ENCODE measurements at regions not wholly inside any gene's neighbourhood (a gene's known extent, or its start where the extent isn't known, plus 50 kb on each side); places are given as distances from the start of the nearest gene placed in this dataset.
A peak's percentile ranks its signal among the peaks of the same experiment; 100 is the strongest.

- H3K27me3 ChIP-seq (ENCODE audit: control insufficient read depth in 3 of 3, insufficient read depth in 3 of 3, low read depth in 1 of 3, low read length in 3 of 3) = no peaks in the 10 kb centered on the region
- peak overlapping the region; percentile 75 for H2AFZ ChIP-seq (ENCODE audit: low read length)
- no peak for DNase-seq (ENCODE audit: low spot score)
- no peak overlapping the region for H3K23ac ChIP-seq (ENCODE audit: low read depth, low read length, poor library complexity)
- H3K27ac ChIP-seq (replicated peaks; ENCODE audit: low read length) = peak overlapping the region; percentile 56
- no CpG with 5 or more reads among the region's 4 CpGs for WGBS, 2 donors (ENCODE audit: extremely low coverage in 2 of 2, insufficient read length in 2 of 2, insufficient replicate concordance in 1 of 2)
- H2BK5ac ChIP-seq (ENCODE audit: low read length) = no peak overlapping the region
- no peaks in the 10 kb centered on the region for H3K36me3 ChIP-seq (replicated peaks in 1 of 2; ENCODE audit: control insufficient read depth in 2 of 2, insufficient read depth in 2 of 2, low read length in 2 of 2)
- H3K4me3 ChIP-seq (ENCODE audit: low read length in 2 of 2) = peak overlapping the region in 1 of 2 donors; percentile 10
- H2BK15ac ChIP-seq (ENCODE audit: low read length) = no peak overlapping the region
- no peak overlapping the region for H3K9ac ChIP-seq (ENCODE audit: low read depth, low read length, poor library complexity)
- no peaks in the 10 kb centered on the region for H3K79me1 ChIP-seq (ENCODE audit: low read depth, low read length)
- no peak overlapping the region for H2AK5ac ChIP-seq (ENCODE audit: low read depth, low read length)
- H2BK12ac ChIP-seq (ENCODE audit: low read length) = no peak overlapping the region
- no peak overlapping the region for H3K4me2 ChIP-seq (ENCODE audit: insufficient read depth, low read length, poor library complexity, severe bottlenecking)
- no peak overlapping the region for H2BK120ac ChIP-seq (ENCODE audit: low read depth, low read length)
- H3K9me3 ChIP-seq (replicated peaks in 1 of 2; ENCODE audit: control insufficient read depth in 2 of 2, insufficient read depth in 1 of 2, low read depth in 1 of 2, low read length in 2 of 2) = peaks cover 2 to 5% of the 10 kb centered on the region in 2 donors
- no peak overlapping the region for H3K4ac ChIP-seq (ENCODE audit: low read length)
- H4K91ac ChIP-seq (ENCODE audit: low read depth, low read length, poor library complexity) = no peak overlapping the region
- H4K8ac ChIP-seq (ENCODE audit: low read depth, low read length) = no peak overlapping the region
- no peak overlapping the region for H3K14ac ChIP-seq (ENCODE audit: low read length)
- peaks cover 4 to 7% of the 10 kb centered on the region in 2 donors for H3K4me1 ChIP-seq (ENCODE audit: control insufficient read depth in 2 of 2, insufficient read depth in 1 of 2, low read depth in 1 of 2, low read length in 2 of 2)
- H3K18ac ChIP-seq (ENCODE audit: low read length) = no peak overlapping the region
These were observed 291.8 kb downstream of the ETNK1 start for GRCh38 chr12:22916815-22917214.

DNA sequence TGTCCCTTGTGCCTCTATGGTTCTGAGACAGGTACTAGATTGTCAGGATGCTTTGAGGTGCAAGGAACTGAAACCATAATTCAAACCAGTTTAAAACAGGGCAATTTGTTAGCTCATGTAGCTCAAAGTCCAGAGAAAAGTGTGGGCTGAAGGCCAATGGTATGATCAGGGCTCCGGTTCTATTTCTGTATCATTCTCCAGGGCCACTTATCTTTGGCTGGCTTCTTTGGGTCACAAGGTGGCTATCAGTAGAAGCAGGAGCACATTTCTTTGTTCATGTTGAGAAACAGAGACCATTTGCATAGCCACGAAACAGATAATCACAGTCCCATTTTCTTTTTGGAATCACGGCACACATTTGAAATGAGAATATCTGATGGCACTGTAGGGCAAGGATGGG lies 294.9 kb downstream of the ETNK1 start:
- no peak overlapping the region for H3K4me2 ChIP-seq (ENCODE audit: insufficient read depth, low read length, poor library complexity, severe bottlenecking)

GRCh38 chr12:22923768-22924167 lies 298.8 kb downstream of the ETNK1 start:
- no peak overlapping the region for H3K4ac ChIP-seq (ENCODE audit: low read length)
- H3K9ac ChIP-seq (ENCODE audit: low read depth, low read length, poor library complexity) = no peak overlapping the region
- peaks cover 2 to 4% of the 10 kb centered on the region in 2 donors for H3K4me1 ChIP-seq (ENCODE audit: control insufficient read depth in 2 of 2, insufficient read depth in 1 of 2, low read depth in 1 of 2, low read length in 2 of 2)
- no peaks in the 10 kb centered on the region for H3K36me3 ChIP-seq (replicated peaks in 1 of 2; ENCODE audit: control insufficient read depth in 2 of 2, insufficient read depth in 2 of 2, low read length in 2 of 2)
- no peak overlapping the region for H2BK12ac ChIP-seq (ENCODE audit: low read length)
- no peak overlapping the region for H3K23ac ChIP-seq (ENCODE audit: low read depth, low read length, poor library complexity)
- no peaks in the 10 kb centered on the region for H3K9me3 ChIP-seq (replicated peaks in 1 of 2; ENCODE audit: control insufficient read depth in 2 of 2, insufficient read depth in 1 of 2, low read depth in 1 of 2, low read length in 2 of 2)
- no peak overlapping the region for H2AK5ac ChIP-seq (ENCODE audit: low read depth, low read length)
- no peak overlapping the region for H2BK5ac ChIP-seq (ENCODE audit: low read length)
- no peak overlapping the region for H4K8ac ChIP-seq (ENCODE audit: low read depth, low read length)
- no peak overlapping the region for H4K91ac ChIP-seq (ENCODE audit: low read depth, low read length, poor library complexity)
- H3K27ac ChIP-seq (replicated peaks; ENCODE audit: low read length) = no peak overlapping the region
- H2BK15ac ChIP-seq (ENCODE audit: low read length) = no peak overlapping the region
- WGBS, 2 donors (ENCODE audit: extremely low coverage in 2 of 2, insufficient read length in 2 of 2, insufficient replicate concordance in 1 of 2) = no CpG with 5 or more reads among the region's 2 CpGs
- H3K14ac ChIP-seq (ENCODE audit: low read length) = no peak overlapping the region
- no peaks in the 10 kb centered on the region for H3K27me3 ChIP-seq (ENCODE audit: control insufficient read depth in 3 of 3, insufficient read depth in 3 of 3, low read depth in 1 of 3, low read length in 3 of 3)
- no peak overlapping the region for H2BK120ac ChIP-seq (ENCODE audit: low read depth, low read length)
- H3K18ac ChIP-seq (ENCODE audit: low read length) = no peak overlapping the region
- DNase-seq (ENCODE audit: low spot score) = no peak
- no peak overlapping the region for H3K4me3 ChIP-seq (ENCODE audit: low read length in 2 of 2)
- peak overlapping the region; percentile 2 for H2AFZ ChIP-seq (ENCODE audit: low read length)
- H3K4me2 ChIP-seq (ENCODE audit: insufficient read depth, low read length, poor library complexity, severe bottlenecking) = no peak overlapping the region
- no peaks in the 10 kb centered on the region for H3K79me1 ChIP-seq (ENCODE audit: low read depth, low read length)

More for the DNA sequence above, 294.9 kb downstream of the ETNK1 start:
- no peak overlapping the region for H3K4ac ChIP-seq (ENCODE audit: low read length)
- no peak for DNase-seq (ENCODE audit: low spot score)
- no peaks in the 10 kb centered on the region for H3K27me3 ChIP-seq (ENCODE audit: control insufficient read depth in 3 of 3, insufficient read depth in 3 of 3, low read depth in 1 of 3, low read length in 3 of 3)
- H3K18ac ChIP-seq (ENCODE audit: low read length) = no peak overlapping the region
- no peaks in the 10 kb centered on the region for H3K79me1 ChIP-seq (ENCODE audit: low read depth, low read length)
- no peak overlapping the region for H2BK15ac ChIP-seq (ENCODE audit: low read length)
- no peaks in the 10 kb centered on the region for H3K36me3 ChIP-seq (replicated peaks in 1 of 2; ENCODE audit: control insufficient read depth in 2 of 2, insufficient read depth in 2 of 2, low read length in 2 of 2)
- no peak overlapping the region for H3K27ac ChIP-seq (replicated peaks; ENCODE audit: low read length)
- H3K23ac ChIP-seq (ENCODE audit: low read depth, low read length, poor library complexity) = no peak overlapping the region
- H3K14ac ChIP-seq (ENCODE audit: low read length) = no peak overlapping the region
- no peak overlapping the region for H2BK120ac ChIP-seq (ENCODE audit: low read depth, low read length)
- H3K4me1 ChIP-seq (ENCODE audit: control insufficient read depth in 2 of 2, insufficient read depth in 1 of 2, low read depth in 1 of 2, low read length in 2 of 2) = peaks cover 4 to 11% of the 10 kb centered on the region in 2 donors
- peaks cover 0 to 5% of the 10 kb centered on the region in 2 donors for H3K9me3 ChIP-seq (replicated peaks in 1 of 2; ENCODE audit: control insufficient read depth in 2 of 2, insufficient read depth in 1 of 2, low read depth in 1 of 2, low read length in 2 of 2)
- WGBS, 2 donors (ENCODE audit: extremely low coverage in 2 of 2, insufficient read length in 2 of 2, insufficient replicate concordance in 1 of 2) = no CpG with 5 or more reads among the region's 3 CpGs
- no peak overlapping the region for H3K9ac ChIP-seq (ENCODE audit: low read depth, low read length, poor library complexity)
- no peak overlapping the region for H2BK5ac ChIP-seq (ENCODE audit: low read length)
- no peak overlapping the region for H2BK12ac ChIP-seq (ENCODE audit: low read length)
- H4K91ac ChIP-seq (ENCODE audit: low read depth, low read length, poor library complexity) = no peak overlapping the region
- H2AK5ac ChIP-seq (ENCODE audit: low read depth, low read length) = no peak overlapping the region
- H3K4me3 ChIP-seq (ENCODE audit: low read length in 2 of 2) = no peak overlapping the region
- H4K8ac ChIP-seq (ENCODE audit: low read depth, low read length) = no peak overlapping the region
- no peak overlapping the region for H2AFZ ChIP-seq (ENCODE audit: low read length)

DNA sequence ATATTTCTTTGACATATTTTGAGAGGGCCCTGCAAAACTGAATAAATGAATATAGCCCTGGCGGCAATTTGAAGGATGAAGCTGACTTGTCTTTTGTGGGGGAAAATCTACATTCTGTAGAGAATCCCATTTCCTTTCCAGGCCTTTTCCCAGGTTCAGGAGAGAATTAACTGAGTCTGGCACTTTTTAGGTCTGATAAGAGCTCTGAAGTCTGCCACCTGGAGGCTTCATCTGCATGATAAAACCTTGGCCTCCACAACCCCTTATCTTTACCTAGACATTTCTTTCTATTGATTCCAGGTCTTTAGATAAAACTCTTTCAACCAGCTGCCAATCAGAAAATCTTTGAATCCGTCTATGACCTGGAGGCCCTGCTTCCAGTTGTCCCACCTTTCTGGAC lies 299.4 kb downstream of the ETNK1 start:
- no peak overlapping the region for H3K4me3 ChIP-seq (ENCODE audit: low read length in 2 of 2)
- H3K4me2 ChIP-seq (ENCODE audit: insufficient read depth, low read length, poor library complexity, severe bottlenecking) = no peak overlapping the region
- DNase-seq (ENCODE audit: low spot score) = no peak
- H2BK12ac ChIP-seq (ENCODE audit: low read length) = no peak overlapping the region
- no CpG with 5 or more reads among the region's 2 CpGs for WGBS, 2 donors (ENCODE audit: extremely low coverage in 2 of 2, insufficient read length in 2 of 2, insufficient replicate concordance in 1 of 2)
- H2AFZ ChIP-seq (ENCODE audit: low read length) = no peak overlapping the region
- no peaks in the 10 kb centered on the region for H3K79me1 ChIP-seq (ENCODE audit: low read depth, low read length)
- H3K9me3 ChIP-seq (replicated peaks in 1 of 2; ENCODE audit: control insufficient read depth in 2 of 2, insufficient read depth in 1 of 2, low read depth in 1 of 2, low read length in 2 of 2) = no peaks in the 10 kb centered on the region
- no peak overlapping the region for H3K27ac ChIP-seq (replicated peaks; ENCODE audit: low read length)
- no peak overlapping the region for H2AK5ac ChIP-seq (ENCODE audit: low read depth, low read length)
- peaks cover 2 to 4% of the 10 kb centered on the region in 2 donors for H3K4me1 ChIP-seq (ENCODE audit: control insufficient read depth in 2 of 2, insufficient read depth in 1 of 2, low read depth in 1 of 2, low read length in 2 of 2)
- H3K23ac ChIP-seq (ENCODE audit: low read depth, low read length, poor library complexity) = no peak overlapping the region
- no peak overlapping the region for H2BK15ac ChIP-seq (ENCODE audit: low read length)
- H3K14ac ChIP-seq (ENCODE audit: low read length) = no peak overlapping the region
- no peak overlapping the region for H4K8ac ChIP-seq (ENCODE audit: low read depth, low read length)
- no peaks in the 10 kb centered on the region for H3K36me3 ChIP-seq (replicated peaks in 1 of 2; ENCODE audit: control insufficient read depth in 2 of 2, insufficient read depth in 2 of 2, low read length in 2 of 2)
- no peak overlapping the region for H2BK120ac ChIP-seq (ENCODE audit: low read depth, low read length)
- H3K27me3 ChIP-seq (ENCODE audit: control insufficient read depth in 3 of 3, insufficient read depth in 3 of 3, low read depth in 1 of 3, low read length in 3 of 3) = no peaks in the 10 kb centered on the region
- no peak overlapping the region for H4K91ac ChIP-seq (ENCODE audit: low read depth, low read length, poor library complexity)
- no peak overlapping the region for H3K18ac ChIP-seq (ENCODE audit: low read length)
- H2BK5ac ChIP-seq (ENCODE audit: low read length) = no peak overlapping the region
- H3K9ac ChIP-seq (ENCODE audit: low read depth, low read length, poor library complexity) = no peak overlapping the region
- H3K4ac ChIP-seq (ENCODE audit: low read length) = no peak overlapping the region
